ENCODE measurements at regions not wholly inside any gene's neighbourhood (a gene's known extent, or its start where the extent isn't known, plus 50 kb on each side); places are given as distances from the start of the nearest gene placed in this dataset.
"Not testable (repeated sequence)": the region's sequence is repeated elsewhere in the genome, so short reads cannot be mapped to it uniquely, and the experiment has no call there.

DNA sequence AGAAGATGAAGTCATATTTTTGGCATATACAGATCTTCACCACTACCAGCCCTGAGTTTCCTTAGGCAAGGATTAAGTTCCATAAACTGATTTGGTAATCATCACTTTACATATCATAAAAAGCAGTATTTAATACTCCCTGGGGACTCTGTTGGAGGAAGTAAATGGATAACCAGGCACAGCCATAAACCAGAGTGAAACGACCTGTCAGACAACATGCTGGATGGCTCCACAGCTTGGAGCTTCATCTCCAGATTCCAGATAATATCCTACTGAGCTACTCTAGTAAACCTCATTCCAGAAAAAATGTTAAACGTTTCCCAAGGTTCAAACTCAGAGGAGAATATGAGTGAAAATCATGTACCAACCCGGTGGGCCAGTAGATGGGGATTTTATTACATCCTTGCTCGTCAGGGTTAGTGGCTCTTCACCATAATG, 109.2 kb downstream of the BASP1 start:
- no peak for DNase-seq

DNA sequence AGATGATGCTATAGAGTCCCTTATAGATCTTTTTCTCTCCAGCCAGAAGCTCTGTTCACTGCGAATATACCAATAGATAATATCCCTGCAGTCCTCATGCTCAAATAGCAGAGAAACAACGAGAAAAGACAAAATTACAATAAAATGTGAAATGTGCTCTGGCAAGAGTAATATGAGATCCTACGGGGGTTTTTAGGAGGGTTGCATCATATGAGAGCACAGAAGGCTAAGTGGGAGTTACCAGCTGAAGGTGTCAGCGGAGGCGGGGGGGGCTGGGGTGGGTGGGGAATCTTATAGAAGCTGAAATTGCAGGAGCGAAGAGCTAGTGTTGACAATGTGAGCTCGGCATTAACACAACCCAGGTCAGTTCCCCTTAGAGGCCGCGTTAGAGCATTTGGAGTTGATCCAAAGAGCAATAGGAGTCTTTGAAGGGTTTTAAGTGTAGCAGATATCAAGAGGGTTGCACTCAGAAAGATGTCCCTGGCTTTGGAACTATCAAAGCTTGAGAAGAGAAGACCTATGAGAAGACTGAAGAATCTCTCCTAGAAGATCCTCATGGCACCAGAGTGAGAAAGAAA, 109.7 kb downstream of the BASP1 start:
- DNase-seq = no peak

DNA sequence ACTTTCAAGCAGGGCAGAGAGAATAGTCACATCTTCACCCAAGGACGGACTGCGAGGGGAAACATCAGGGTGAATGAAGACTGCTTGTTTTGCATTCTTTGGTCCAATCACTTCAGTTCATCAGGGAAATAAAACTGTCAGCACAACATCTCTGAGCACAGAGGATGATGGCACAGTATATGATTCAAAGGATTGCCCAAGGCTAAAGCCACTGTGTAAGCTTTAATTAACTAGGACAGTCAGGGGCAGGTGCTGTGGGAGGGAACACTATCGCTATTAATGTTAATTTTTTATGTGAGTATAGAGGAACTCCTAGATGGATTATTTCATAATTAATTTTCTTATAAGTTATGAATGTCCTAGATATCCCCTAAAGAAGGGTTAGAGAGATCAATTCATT, 112.1 kb downstream of the BASP1 start:
- no peak for DNase-seq

DNA sequence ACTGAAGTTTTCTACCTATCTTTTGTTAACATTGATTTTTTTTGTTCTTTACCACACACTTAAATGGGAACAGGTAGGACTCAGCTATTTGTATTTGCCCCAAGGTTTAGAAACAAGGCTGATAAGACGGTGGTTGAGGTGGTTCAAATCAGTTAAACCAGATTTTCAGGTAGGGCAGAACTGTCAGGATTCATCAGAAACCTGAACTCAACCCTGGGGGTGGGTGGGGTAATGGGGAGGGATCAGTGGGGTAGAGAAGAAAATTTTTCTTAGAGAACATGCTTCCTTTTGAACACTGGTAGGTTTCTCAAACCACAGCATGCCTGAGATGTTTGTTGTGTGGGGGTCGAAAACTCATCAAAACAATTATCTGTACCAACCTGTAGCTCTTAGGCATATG, 113.0 kb downstream of the BASP1 start:
- no peak for DNase-seq

DNA sequence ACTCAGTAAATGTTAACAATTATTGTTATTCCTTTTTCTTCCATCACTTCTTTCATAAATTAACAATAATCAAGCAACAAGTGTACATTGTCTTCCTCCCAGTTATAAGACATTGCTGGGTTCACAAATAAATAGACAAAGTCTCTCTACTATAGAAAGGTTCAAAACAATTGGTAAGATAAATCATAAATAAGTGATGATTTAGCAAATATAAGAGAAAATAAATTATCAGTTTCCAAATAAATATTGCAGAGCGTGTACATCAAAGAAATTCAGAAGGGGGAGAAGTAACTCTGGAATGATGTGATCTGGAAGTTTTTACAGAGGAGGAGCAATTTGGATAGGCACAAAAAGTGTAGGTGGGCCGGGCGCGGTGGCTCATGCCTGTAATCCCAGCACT, 114.2 kb downstream of the BASP1 start:
- DNase-seq = no peak

DNA sequence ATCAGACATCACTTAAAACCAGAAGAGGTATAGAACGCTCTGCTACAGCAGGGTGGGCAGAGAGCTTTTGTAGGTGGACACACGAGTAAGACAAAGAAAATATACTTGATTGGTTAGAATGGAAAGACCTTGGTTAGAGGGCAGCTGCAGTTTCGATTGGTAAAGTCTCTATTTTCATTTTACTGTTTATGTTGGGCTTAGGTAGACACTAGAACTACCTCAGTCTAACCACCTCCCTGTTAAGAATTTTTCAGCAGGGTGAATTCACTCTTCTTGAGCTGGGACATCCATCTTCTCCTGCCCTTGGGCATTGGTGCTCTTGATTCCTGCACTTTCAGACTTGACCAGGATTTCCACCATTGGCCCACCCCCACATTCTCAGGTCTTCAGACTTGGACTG, 116.3 kb downstream of the BASP1 start:
- DNase-seq = no peak

DNA sequence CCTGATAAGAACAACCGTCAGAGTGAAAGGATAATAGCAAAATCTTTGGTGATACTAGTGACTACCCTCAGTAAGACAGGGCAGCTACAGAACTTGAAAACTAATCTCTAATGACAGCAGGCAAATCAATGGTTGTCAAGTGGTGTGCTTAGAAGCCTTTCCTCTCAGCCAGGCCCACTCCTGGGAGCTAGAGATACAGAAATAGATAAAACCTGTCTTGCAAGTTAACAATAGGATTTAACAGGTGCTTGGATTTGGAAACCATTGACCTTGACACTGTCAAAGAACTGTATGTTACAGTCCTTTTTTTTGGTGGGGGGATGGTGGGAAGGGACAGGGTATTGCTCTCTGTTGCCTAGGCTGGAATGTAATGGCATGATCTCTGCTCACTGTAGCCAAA, 118.6 kb downstream of the BASP1 start:
- DNase-seq = no peak

DNA sequence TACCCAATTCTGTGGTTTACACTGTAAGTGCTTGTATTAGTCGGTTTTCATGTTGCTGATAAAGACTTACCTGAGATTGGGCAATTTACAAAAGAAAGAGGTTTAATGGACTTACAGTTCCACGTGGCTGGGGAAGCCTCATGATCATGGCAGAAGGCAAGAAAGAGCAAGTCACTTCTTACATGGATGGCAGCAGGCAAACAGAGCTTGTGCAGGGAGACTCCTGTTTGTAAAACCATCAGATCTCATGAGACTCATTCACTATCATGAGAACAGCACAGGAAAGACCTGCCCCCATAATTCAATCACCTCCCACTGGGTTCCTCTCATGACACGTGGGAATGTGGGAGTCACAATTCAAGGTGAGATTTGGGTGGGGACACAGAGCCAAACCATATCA, 119.3 kb downstream of the BASP1 start:
- not testable (repeated sequence) for DNase-seq

DNA sequence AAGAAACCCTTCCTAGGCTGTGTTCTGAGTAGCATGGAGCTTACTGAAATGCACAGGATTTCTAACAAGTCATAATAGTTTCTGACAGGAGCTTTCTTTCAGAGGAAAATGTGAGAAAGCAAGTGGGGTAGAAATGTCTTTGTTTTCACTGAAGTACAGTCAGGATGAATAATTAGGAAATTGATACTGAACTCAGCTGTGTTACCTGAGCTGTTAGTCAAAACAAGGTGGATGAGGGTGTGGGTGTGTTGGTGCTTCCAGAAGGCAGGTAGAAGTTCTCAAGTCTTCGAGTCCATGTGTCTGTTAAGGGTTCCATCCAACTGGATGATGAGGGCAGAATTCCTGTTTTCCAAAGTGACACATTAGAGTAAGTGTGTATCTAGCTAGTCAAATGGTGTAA, 122.4 kb downstream of the BASP1 start:
- DNase-seq = no peak

DNA sequence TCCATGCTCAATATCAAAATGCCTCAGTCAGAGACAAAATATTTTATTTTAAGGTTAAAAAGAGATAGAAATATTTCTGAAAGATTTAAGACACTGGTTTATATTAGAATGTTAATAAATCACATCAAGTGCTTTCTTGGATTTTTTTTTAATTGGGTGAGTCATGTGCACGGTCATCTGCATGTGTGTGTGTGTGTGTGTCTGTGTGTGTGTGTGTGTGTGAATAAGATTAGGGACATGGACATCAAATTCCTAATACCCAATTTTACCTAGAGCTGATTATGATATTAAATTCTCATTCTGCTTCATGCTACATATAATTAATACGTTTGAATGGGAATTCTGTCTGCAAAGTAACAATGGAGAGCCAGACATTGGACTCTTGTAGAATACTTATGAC, 122.9 kb downstream of the BASP1 start:
- DNase-seq = no peak

DNA sequence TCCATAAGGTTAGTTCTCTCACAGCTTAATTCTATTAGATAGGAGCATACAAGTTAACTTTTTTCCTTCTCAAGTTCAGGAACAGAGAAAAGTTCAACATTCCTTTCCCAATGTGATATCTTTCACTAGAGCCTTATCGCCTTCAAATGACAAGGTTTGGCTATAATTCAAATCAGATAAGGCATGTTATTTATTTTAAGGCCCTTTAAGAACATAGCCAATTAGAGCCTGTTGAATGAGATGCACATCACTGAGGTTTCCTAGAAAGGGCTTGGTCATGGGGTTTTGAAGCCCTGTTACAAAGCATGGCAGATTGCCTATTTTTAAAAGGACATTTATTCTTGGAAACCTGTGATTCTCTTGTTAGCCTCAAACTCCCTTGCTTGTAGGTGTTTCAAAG, 123.4 kb downstream of the BASP1 start:
- no peak for DNase-seq

DNA sequence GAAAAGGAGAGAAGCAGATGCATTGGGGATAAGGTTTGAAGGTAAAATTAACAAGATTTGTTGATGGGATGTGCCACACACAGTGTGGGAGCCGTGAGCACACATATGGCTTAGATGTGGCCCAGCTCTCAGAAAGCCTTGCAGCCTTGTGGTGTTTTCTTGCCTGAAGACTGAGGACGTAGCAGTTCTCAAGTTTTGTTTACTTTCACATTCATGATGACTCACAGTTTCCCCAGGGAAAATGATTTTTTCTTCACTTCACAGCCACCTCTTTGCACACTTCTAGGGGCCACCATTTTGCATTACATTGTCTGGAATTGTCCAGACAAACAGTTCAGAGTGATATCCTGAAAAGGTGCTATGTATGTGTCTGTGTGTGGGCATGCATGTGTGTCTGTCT, 126.2 kb downstream of the BASP1 start:
- DNase-seq = no peak

DNA sequence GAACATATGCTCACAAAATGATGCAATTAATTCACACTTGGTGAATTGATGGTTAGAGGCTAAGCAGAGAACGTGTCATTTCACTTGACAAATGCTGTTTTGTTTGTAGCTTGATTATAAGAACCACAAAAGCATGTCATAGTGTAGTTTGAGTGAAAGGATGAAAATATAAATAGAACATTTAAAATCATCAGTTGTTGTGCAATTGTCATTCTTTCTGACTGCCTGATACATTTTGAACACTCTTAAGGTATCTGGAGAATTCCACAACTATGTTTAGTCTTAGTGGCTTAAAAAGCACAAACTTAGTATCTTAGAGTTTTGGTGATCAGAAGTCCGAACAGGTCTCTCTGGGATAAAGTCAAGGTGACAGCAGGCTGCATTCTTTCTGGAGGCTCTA, 129.4 kb downstream of the BASP1 start:
- no peak for DNase-seq

DNA sequence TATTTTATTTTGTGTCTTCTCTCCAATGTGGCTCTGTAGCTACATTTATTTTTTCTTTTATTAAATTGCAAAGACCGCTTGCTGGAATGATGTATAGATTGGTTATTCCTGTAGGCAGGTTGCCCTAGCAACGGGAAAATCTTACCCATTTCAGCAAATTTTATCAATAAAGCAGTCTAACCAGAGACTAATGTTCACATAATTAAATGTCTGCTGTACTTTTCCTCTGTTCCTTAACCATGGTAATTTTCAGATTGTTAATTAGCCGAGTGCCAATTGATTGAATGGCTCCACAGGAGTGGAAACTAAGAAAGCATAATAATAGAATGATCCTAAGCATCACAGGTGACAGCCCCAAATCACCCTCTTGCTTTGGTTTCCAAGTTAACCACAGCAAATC, 134.8 kb downstream of the BASP1 start:
- no peak for DNase-seq

DNA sequence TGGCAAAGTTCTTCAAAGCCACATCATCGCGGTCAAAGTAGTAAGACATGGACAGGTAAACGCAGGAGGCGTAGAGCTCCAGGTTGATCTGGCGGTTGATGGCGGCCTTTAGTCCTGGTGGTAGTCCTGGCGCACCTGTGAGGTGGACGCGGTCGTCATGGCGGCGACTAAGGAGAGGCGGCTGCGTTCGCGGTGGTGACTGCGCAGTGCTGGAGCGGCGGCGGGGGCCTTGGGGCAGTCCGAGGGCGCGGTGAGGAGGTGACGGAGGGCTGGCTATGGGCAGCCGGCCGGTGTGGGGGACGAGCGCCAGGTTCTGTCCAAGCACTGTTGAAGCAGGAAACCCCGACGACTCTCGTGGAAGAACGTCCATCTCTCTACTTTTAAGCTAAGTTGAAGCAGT, 136.8 kb downstream of the BASP1 start:
- no peak for DNase-seq

DNA sequence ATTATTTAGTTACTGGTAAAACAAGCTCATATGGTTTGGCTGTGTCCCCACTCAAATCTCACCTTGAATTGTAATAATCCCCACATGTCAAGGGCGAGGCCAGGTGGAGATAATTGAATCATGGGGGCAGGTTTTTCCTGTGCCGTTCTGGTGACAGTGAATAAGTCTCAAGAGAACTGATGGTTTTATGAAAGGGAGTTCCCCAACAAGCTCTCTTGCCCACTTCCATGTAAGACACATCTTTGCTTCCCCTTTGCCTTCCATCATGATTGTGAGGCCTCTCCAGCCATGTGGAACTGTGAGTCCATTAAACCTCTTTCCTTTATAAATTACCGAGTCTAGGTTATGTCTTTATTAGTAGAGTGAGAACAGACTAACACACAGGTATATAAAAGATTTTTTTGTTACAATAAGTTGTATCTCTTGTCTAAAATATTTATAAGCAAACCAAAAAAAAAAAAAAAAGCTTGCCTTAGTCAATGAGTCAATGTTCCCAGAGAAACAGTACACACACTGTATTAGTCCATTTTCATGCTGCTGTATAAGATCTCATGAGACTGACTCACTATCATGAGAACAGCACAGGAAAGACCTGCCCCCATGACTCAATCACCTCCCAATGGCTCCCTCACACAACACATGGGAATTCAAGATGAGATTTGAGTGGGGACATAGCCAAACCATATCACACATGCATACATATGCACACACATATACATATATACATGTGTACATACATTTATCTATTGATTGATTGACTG, 138.3 kb downstream of the BASP1 start:
- DNase-seq = no peak

DNA sequence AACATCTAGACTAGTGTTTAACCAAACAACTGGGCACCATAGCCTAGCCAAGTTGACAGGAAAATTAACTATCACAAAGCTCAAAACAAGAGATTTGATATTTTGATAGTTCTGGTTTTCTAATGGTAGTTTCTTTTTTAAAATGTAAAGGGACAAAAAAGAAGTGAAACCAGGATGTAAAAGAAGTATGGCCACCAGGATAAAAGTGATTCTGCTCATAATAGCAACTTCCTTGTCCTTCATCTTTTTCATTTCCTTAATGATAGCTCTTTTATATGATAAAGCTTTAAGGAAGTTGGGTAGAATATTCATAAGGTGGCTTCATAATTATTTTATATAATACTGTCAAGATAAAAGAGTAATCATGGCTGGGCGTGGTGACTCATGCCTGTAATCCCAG, 139.1 kb downstream of the BASP1 start:
- no peak for DNase-seq

DNA sequence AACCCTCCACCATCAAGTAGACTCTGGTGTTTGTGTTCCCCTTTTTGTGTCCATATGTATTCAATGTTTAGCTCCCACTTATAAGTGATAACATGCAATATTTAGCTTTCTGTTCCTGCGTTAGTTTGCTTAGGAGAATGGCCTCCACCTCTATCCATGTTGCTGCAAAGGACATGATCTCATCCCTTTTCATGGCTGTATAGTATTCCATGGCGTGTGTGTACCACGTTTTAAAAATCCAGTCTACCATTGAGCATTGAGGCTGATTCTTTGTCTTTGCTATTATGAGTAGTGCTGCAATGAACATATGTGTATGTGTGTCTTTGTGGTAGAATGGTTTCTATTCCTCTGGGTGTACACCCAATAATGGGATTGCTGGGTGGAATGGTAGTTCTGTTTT, 140.1 kb downstream of the BASP1 start:
- DNase-seq = no peak

DNA sequence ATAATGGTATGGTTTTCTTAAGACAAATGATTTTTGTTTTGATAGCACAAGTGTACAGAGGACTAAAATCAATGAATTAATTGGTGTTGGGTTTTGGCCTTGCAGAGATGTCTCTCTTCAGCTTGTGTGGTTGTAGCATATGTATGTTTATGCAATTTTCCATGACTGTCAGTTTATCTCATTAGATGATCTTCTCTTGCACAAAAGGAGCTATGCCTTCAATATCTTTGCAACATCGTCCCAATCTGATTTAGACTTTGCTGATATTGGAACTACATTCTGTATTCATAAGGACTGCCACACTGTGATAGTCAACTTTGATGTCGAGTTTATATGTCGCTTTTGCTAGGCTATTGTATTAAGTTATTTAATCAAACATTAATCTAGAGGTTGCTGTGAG, 140.0 kb upstream of the TAF11L2 start:
- no peak for DNase-seq

DNA sequence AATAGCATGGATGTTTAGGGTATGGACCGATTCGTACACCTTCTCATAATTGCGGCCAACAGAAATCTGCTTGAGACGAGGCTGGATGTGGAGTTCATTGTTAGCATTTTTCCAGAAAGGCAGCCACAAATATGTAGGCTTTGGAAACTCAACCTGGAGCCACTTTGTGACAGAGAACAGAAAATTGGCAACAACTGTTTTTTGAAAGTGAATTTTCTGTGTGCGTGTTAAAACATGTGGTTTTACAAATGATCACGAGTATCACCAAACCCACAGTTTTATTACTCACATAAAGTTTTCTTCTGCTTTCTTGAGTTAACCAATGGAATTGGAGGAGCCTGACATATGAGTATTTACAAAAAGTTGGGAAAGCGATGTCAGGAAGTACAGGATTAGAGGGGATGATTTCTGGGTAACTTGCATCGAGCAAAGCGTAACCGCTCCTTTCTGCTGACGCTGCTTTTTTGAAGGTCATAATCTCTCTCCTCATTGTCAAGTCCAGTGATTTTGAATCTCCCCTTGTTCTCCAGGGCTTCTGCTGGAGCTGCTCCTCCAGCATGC, 138.5 kb upstream of the TAF11L2 start:
- no peak for DNase-seq

DNA sequence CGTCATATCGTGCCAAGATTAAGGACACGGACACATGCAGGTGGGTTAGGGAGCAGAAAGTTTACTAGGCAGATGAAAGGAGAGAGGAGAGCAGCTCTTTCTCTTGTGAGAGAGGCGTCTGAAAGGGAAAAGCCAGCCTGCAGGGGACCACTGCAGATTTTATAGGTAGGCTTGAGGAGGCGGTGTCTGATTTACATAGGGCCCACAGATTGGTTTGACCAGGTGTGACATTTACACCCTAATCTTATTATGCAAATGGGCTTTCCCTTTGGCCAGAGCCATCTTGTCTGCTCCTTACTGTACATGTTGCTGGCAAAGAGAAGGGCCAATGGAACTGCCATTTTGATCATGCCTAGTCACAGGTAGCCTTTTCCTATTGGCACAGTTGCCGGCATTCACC, 137.2 kb upstream of the TAF11L2 start:
- DNase-seq = no peak

DNA sequence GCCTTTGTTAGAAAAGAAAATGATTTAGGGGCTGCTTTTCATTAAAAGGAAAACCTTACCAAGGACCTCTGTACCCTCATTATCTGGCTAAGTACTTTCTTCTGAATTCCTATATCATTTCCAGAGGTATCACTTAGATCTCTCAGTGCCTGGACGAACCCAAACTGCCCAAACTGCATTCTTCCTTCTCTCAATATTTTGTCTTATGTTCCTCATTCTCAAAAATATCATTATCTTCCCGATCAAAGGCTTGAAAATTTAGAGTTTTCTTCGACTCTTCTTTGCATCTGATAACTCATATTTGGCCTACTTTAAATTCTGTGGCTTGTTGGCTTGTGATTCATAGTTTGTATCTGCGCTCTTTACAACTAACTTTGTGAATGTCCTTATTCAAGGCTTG, 136.7 kb upstream of the TAF11L2 start:
- DNase-seq = no peak

Data from nucleus accumbens (tissue), 56 donors.